ELR (cell line): ENCODE measurements at regions not wholly inside any gene's neighbourhood (a gene's known extent, or its start where the extent isn't known, plus 50 kb on each side); places are given as distances from the start of the nearest gene placed in this dataset.

Source experiments
- DNase-seq: peaks from one replicate; pipeline ENCODE4 v3.0.0-alpha.2; 2015; ENCODE audit warnings: low read depth

DNA sequence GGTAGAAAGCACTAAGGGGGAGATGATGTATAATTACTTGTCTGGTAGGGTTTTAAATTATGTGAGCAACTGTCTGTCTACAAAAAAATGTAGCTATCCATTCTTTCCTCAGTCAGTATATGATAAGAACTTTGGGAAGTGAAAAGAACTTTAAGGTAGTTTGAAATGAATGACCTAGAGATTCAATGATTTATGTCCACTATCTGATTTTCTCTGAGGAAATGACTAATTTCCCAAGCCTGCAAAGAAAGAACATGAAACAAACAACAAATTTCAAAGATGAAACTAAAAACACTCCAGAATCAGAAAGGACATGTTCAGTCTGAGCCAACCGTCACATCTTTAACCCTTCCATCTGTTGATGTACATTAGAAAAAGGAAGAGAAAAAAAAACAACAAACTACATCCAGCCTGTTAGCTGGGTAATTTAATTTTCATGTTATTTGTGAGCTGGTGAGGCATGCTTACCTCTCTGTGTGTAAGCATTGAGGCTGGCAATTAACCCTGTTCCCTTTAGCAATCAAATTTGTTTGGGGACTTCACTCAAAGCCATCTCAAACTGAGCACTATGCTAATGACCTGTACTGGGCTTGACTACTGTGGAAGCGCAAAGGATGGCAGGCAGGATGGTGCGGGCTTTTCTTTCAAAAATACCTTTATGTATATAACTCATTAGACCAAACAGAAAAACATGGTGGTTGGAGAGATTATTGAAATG lies 220.1 kb downstream of the TUSC7 start:
- peak; percentile 36 for DNase-seq

DNA sequence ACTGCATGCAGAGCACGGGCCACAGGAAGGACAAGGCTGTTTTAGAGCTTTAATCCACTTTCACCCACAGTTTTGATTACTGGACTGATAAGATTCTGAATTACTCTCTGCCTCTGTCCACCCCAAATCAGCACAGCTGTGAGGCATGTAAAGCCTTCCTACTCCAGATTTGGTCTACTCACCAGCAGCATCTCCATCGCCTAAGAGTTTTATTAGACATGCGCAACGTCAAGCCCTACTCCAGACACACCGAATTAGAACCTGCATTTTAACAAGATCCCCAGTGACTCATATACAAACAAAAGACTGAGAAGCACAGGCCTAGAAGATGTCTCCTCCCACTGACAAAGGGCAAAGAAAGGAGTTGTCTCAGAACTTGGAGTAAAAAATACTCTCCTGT lies 221.2 kb downstream of the TUSC7 start:
- peak; percentile 31 for DNase-seq

DNA sequence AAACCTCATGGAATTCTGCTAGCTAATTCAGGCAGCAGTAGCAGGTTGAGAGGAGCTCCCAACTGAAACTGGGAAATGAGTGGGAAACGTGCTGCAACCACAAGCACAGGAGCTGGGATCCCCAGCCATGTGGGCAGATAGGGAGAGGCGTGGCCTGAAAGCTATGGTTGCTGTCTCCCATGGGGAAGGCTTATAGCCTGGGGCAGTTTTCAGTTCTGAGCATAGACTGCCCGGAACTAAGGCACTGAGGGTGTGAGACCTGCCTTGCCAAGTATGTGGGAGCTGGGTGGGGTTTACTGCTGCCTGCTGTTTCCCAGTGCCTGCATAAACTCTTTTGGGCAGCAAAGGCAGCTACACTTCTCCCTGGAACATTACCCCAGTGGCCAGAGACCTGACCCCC lies 229.5 kb downstream of the TUSC7 start:
- peak; percentile 58 for DNase-seq

DNA sequence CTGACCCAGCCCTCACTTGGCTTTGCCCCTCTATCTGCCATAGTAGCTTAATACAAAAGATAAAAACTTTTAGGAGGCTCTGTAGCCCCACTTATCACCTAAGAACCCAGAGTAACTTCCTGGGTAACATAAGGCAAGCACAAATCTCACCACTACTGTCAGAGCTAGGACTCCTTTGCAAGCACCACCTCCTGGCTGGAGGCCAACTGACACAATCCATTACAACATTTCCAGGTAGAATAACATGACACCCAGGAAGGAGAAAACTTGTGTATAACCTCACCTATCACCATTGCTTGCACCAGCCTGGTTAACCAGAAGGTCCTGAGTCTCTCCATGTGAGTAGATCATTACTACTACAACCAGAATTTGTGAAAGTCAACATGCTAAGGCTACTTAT lies 230.0 kb downstream of the TUSC7 start:
- no peak for DNase-seq

- no peak for DNase-seq
Observed at GRCh38 chr3:116940719-116941118, 231.1 kb downstream of the TUSC7 start.

DNA sequence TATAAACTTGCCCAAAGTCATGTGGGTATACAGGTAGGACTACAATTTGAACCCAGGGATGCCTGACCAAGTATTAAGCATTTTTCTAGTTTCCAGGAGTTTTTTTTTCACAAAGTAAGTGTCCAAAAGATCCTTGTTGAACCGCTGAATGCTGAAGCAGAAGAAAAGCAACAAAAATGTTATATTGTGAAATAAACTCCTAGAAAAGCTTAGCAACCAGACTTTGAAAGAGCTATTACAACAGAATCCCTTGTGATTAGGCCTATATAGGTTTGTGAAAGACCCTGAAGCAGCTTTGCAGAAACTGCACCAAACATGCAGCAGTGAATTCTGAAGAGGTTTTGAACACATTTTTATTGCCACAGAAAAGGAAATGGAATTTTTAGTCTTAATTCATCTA lies 236.8 kb downstream of the TUSC7 start:
- no peak for DNase-seq

DNA sequence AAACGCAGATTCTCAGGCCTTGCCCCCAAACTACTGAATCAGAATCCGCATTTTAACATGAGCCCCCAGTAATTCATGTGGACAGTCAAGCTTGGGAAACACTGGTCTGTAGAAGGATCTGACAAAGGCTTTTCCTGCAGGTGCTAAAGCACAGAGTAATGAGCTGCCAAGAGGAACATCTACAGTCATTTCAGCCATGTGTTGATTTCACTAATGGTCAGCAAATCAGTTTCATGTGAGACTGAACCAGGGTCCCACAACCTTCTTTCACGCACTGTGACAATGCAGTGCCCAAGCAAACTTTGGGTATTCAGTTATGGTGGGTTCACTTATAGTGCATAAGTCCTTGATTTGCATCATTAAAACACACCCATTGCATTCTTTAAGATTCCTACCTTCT lies 237.6 kb downstream of the TUSC7 start:
- no peak for DNase-seq

- DNase-seq: no peak
Observed at GRCh38 chr3:116947809-116948208, 238.2 kb downstream of the TUSC7 start.

DNA sequence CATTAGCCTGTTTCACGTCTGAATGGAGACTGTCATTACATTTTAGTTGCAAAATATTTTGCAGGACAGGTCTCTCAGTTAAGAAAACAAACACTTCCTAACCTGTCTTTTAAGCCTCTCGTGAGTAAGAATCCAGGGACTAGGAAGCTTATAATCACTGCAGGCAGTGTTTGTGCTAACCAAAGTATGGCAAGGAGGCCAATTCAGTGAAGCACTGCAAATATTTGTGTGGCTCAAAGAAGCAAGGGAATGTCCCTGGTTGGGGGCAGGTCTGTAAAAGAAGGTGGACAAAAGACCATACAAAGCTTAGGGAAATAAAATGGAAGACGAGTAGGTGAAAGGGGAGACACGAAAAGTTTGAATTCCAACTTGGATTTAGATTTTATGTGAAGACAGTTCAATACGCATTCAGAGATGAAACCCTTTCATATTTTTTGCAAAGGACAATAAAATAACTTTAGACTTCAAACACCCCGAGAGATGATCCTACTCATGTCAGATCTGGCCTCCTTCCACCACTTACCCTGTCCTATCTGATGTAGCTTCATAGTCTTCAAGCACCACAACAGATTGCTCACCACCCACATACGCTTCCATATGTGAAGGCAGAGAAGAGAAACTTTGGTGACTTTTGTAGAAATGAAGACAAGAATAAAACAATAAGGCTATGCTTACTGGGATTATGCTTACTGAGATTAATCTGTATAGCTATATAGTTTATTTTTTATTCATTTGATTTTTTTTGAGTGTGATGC lies 240.9 kb downstream of the TUSC7 start:
- DNase-seq: no peak

GRCh38 chr3:116951610-116952009 lies 242.0 kb downstream of the TUSC7 start:
- no peak for DNase-seq

GRCh38 chr3:116958291-116958690 lies 248.7 kb downstream of the TUSC7 start:
- DNase-seq: no peak

- no peak for DNase-seq
Observed at GRCh38 chr3:116961106-116961505, 251.5 kb downstream of the TUSC7 start.

DNA sequence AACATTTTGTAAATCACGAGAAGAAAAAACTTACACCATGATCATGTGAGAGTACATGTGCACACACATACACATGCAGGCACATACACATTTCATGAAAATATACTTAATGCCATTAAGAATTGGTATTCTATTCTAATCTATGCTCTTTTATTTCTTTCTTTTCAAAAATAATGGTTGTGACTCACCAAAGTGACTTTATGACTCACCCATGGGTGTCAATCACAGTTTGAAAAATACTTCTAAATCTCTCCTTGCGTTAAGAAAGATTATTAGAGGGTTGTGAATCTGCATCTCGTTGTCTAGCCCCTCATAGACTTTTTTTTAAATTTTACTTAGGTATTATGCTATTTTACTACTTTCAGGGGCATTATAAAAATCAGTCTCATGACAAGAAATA lies 254.2 kb downstream of the TUSC7 start:
- no peak for DNase-seq

- no peak for DNase-seq
Observed at GRCh38 chr3:116966649-116967048, 257.1 kb downstream of the TUSC7 start.

- DNase-seq: no peak
Observed at GRCh38 chr3:116969135-116969534, 259.6 kb downstream of the TUSC7 start.

DNA sequence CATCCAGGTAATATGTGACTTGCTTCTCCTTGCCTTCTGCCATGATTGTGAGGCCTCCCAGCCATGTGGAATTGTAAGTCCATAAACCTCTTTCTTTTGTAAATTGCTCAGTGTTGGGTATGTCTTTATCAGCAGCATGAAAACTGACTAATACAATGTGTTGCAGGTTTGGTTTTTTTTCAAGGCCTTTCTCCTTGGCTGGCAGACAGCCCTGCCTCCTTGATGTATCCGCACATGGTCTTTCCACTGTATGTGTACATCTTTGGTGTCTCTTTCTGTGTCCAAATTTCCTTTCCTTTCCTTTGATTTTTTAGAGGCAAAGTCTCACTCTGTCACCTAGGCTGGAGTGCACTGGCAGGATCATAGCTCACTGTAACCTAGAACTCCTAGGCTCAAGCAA lies 260.1 kb downstream of the TUSC7 start:
- no peak for DNase-seq

- DNase-seq: no peak
Observed at GRCh38 chr3:116971531-116971930, 262.0 kb downstream of the TUSC7 start.

DNA sequence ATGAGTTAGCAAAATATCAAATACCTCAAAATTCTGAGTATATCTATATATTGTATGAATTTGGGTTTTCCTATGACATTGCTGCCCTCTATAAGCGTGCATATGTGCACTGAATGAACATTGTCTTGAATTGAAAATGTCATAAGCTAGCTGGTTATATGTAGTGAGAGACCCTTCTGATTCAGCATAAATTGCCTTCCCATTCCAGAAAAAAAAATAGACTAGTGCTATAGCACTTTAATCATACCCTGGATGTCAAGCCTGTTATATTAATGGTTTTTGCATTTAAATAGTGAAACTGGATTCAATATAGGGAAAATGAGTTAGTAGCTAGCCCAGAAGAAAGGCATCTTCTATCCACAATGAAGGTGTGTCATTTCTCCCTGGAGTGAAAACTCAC lies 265.1 kb downstream of the TUSC7 start:
- no peak for DNase-seq

DNA sequence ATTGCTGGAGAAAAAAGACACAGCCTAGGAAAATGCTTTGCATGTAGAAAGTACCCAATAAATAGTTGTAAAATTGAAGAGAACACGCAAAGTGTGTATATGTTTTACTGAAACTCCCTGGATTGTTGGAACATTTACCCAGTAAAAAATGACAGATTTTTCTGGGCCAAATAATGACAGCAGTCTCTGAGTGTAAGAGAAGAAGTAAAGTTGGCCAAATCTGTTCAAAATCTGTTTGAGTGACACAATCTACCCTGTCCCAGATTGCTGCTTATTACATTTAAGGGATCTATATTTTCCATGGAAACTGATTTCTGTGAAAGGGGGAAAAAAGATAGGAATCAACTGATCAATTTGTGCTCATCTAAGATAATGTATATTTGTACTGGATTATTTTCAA lies 267.9 kb downstream of the TUSC7 start:
- no peak for DNase-seq

DNA sequence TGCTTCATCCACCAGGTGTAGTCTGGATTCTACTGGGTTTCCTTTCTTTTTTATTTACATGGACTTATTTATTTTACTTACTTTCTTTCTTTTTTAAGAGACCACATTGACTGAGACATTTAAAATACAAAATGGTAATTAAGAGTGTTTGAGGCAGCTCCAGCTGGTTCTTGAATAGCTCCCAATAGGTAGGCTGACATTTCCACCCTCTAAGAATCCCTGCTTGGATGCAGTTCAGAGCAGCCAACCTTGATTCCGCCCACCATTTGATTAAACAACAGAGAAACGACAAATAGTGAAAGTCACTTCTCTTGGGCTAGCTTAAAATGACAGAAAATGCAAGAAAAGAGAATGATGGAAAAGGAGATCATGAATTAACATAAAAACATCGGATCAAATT lies 270.5 kb downstream of the TUSC7 start:
- DNase-seq: no peak

DNA sequence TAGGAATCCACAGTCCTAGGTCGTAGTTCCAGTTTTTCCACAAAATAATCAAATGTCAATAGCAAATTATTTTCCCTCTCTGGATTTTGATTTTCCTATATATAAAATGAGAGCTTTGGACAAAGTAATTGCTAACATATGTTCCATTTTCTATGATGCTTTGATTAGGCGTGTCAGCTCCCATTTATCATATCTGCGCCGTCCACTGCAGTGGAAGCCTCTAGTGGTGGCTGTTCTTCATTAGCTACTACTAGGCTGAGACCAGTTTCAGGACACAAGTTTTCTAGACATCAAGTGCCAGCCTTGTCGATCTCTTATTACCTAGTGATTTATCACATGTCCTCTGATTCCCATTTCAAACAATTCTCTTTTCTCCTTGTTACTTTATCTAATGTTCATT lies 271.5 kb downstream of the TUSC7 start:
- no peak for DNase-seq

DNA sequence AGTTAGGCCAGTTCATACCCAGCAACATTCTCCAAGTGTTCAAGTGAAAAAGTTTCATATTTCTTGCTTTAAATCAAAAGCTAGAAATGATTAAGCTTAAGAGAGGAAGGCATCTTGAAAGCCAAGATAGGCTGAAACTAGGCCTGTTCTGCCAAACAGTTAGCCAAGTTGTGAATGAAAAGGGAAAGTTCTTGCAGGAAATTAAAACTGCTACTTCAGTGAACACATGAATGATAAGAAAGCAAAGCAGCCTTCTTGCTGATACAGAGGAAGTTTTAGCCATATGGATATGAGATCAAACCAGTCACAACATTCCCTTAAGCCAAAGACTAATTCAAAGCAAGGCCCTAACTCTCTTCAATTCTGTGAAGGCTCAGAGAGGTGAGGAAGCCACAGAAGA lies 274.7 kb downstream of the TUSC7 start:
- DNase-seq: no peak

DNA sequence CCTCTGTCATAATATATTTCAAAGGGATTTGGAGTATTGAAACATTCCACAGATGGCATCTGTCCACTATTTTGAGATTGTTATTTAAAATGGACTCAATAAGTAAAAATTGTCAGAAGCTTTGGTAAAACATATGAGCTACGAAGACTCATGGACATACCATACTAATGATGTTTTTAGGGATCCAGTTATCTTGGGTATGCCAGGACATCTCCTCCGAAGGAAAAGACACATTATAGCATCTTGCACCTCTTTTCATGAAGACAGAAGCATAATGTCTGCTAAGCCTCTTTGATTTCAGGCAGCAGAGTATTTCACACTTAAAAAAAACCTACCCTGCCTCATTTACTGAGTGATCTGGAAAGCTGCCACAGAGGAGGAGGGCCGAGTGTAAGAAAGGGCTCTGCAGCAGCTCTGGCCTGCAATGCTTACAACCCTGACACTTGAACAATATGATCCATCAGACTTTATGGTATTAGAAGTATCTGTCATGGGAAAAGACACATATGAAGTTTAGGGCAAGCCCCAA lies 284.8 kb downstream of the TUSC7 start:
- DNase-seq: no peak

GRCh38 chr3:117003501-117003900 lies 293.9 kb downstream of the TUSC7 start:
- no peak for DNase-seq
